HUDEP-2 (cell line): ENCODE measurements at regions not wholly inside any gene's neighbourhood (a gene's known extent, or its start where the extent isn't known, plus 50 kb on each side); places are given as distances from the start of the nearest gene placed in this dataset.

Experiments
- DNase-seq, 76 experiments: peaks; one replicate each; lab custom pipeline; 2025; ENCODE audit not compliant: unreplicated experiment in 76 of 76; lab: John Stamatoyannopoulos, UW

DNA sequence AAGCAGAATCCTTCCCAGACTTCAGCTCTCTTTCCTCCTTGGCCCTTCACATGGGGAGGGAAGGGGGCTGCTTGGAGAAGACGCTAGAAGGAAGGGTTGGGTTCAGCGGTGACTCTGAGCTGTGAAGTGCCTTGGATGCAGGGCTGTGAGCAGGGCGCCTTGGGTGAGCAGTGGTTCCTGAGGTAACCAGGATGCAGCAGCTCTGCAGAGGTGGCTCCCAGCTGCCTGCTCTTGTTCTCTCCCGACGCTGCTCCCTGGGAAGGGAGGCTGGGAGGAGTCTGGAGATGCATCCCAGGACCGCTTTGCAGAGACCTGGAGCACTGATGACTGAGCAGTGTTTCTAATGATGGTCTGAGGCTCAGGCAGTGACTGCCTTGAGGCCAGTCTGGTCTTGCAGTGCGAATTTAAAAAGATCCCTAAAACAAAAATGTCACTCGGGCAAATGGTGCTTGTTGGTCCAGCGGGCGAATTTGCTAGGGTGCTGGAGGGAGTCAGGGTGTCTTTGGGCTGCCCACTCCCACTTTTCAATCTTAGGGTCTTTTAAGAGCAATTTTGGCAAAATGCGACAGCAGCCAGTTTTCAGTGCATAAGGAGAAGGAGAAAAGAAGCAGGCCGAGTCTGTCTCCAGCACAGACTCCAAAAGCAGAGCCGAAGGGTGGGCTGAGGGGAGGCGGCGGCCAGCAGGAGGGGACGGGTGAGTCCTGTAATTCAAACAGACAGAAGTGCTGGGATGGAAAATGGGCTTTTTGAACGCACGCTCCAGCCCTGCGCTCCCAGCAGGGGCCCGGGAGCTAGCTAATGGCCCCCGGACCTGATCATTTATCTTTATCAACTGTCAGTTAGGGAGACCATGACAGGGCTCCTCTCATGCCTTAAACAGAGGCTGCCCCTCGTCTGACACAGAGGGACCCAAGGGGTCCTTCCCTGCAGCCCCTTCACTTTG, 191.2 kb upstream of the SHH start:
- no peak for DNase-seq

DNA sequence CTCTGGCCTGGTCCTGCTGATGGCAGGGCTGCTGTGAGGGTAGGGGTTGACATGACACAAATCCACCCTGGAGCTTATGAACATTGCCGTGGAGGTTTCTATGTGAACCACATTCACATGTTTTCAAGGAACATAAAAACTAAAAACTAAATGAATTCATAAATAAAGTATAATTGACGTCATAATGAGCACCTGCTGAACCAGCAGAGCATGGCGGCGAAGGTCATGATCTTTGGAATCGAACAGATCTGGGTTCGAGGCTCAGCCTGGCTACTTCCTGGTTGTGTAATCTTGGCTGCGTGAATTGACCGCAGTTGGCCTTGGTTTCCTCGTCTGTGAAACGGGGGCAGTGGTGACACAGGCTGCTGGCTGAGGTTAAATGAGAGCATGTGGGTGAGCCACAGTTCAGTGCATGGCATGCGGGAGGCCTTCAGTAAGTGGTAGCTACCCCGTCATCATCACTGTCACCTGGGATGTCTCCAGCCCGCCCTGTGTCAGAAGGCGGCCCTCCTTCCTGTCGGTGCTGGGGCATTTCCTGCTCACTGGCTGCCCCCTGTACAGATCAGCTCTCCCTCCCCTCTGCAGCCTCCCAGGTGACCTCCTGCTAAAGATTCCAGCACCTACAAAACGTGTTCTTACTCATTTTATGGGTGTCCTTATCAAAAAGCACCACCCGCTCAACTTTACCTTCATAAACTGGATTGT, 190.3 kb upstream of the SHH start:
- DNase-seq, result no peak

DNA sequence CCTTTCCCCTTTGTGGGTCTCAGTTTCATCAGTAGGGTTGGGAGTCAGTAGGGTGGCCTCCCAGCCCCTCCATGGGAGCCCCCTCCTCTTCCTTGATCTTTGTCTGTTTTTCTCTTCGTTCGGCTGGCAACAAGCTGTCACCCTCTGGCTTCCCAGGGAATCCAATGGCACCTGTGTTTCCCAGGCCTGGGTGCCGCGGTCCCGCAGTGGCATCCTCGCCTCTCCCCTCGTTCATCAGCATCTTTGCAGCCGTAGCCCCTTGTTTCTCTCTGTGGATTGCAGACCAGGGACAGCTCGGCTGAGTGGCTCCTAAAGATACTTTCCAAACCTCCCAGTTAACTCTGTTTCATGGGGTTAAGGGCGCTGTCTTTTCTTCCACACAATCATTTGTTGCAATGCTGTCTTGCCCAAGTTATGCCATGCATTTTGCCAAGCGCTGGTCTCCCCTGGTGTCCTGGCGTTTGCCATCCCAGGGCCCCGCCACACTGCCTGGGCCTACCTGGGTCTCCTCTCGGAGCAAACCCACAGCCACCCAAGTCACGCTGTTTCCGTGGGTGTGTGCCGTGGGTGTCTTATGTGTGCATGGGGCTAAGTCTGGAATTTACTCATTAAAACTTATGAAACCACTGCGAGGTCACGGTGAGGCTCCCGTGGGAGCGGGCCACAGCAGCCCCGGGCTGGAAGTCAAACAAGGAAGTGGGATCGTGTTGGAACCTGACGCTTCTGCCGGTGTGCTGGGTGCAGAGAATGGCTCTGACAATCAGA, 189.4 kb upstream of the SHH start:
- no peak for DNase-seq

DNA sequence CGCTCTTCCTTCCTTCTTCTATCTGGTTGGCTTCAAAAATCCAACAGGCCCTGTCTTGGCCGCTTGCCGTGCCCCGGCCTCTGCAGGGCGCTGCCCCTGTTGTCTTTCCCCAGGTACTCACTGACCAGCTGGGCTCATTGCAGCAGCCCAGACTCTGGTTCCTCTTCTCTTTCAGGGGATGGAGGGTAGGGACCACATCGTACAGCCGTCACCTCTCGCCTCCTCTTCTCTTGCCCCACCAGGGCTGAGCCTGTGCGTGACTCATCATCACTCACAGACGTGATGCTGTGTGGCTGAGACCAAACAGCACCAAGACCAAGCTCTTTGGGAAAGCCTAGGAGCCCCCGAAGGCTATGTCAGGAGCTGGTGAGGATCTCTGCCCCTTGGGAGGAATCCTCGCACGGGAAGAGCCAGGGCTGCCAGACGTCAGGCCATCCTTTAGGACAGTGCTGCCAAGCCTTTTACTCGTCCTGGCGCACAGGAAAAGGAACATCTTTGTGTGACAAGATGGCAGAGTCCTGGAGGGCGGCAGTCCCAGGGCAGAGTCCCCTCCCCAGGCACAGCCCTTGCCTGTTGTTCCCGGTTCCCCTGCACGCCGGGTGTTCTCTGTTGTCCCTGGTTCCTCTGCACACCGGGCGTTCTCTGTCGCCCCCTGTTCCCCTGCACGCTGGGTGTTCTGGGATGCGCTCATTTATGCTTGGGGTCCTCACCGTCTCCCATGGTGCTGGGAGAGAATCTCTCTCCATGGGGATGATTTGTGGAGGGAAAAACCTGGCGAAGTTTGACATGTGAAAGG, 188.5 kb upstream of the SHH start:
- no peak for DNase-seq

DNA sequence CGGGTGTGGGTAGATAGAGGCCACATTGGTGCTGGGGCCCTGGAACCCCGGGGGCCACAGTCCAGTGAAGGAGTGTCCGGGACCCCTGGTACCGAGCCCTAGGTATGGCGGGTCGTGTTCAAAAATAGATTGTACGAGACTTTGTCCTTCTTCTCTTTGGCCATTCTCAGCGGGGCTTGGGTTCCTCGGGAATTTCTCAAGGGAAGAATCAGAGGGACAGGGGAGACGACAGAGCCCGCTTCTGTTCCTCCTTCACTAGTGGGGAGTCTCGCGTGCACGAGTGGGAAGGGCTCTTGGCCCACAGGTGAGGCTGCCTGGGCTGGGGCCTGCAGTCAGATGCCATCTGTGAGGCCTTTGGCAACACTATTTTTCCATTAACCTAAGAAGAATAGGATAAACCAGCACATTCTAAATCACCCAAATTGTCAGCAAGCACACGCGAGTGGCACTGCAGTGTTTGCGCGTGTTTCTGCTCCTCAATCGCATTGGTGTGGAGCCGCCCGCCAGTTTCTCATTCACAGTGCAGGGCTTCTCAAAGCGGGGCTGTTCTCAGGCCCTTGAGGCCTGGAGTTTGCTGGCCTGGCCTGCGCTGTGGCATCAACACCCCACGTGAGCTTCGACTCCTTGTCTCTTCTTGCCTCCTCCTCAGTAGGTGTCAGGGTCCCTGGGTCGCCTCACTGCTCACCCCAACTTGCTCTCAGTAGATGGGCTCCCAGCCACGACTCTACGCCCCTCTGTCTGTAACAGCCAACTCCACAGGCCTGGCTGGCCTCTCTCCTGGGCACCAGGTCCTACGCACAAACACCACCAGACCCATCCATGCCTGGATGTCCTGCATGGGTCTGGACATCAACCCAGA, 187.6 kb upstream of the SHH start:
- DNase-seq, result no peak

DNA sequence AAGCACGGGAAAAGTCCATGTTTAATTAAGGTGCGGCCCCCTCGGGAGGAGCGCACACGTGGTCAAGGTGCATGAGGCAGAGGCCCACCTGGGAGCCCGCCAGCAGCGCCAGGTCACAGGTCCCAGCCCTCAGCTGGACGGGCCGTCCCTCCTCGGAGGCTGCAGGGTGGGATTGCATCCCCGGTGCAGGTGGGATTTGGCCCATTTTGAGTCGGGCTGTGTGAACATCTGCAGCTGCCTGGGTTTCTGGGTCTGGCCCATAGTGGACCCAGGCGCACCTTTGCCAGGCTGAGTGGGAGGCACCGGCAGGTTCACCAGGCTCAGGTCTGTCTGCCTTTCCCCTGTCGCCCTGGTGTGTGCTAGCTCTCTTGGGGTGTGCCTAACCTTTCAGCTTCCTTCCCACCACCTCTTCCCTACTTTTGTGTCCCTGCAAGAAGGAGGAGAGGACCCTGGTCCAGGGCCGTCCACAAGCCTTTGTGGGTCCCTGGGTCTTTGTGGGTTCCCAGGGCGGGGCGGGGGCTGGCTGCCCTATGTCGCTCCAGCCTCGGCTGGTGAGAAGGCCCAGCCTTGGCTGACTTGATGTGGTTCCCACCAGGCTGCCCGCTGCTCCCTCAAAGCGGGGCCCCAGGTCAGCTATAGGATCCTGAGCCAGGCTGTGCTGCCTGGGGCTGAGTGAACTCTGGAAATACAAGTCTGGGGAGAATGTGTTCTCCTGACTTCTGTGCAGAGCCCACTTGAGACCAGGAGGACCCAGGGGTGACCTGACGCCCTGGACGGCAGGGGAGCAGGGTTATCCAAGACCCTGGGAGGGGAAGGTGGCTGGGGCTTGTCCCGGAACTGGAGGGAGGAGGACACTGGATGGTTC, 186.7 kb upstream of the SHH start:
- no peak for DNase-seq

DNA sequence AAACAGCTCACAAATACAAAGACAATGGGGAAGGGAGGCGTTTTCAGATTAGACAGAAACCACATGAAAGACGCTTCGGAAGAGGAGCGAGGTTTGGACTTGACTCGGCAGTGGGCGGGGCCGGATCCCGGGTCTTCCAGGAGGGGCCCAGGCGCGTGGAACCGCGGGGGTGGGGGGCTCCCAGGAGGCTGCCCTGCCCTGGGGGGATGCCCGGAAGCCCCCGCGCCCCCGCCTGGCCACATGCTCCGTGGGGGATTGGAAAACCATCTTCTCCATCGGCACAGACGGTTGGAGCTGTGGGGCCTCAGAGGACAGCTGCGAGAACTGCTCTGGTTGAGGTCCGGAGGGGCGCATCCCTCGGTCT, 186.0 kb upstream of the SHH start:
- DNase-seq, result no peak

DNA sequence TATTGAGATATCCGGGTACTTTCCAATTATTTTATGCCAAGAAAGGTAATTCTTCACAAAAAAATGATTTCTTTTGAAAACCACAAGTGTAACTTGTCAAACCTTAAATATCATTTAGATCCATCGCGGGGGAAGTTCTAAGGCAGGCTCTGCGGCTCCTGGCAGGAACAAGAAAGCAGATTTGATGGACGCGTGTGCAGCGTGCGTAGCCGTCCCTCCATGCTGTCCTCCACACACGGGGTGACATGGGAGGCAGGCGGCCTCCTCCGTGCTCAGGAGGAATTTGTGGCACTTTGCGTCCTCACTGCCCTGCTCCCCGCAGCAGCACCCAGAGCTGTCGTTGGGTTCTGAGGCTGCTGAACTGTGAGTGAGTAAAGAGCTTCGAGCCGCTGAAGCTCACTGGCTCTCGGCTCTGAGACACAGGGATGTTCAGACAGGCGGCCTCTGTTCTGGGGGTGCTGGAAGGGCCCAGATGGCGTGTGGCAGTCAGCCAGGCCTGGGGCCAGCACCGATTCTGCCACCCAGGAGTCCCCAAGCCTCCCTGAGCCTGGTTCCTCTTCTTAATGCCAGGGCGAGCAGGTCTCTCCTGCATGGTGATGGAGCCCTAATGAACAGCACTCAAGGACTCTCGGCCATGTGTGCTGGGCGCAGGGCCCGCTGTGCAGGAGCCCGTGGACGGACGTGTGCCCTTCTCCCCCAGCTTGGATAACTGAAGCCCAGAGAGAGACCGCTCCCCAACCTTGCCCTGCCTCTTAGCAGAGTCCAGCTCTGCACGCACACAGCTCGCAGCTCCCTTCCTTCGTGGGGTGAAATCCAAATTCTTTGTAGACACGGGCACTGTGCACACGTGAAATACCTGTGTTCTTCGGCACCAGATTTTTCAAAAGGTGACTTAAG, 185.4 kb upstream of the SHH start:
- DNase-seq, result no peak

DNA sequence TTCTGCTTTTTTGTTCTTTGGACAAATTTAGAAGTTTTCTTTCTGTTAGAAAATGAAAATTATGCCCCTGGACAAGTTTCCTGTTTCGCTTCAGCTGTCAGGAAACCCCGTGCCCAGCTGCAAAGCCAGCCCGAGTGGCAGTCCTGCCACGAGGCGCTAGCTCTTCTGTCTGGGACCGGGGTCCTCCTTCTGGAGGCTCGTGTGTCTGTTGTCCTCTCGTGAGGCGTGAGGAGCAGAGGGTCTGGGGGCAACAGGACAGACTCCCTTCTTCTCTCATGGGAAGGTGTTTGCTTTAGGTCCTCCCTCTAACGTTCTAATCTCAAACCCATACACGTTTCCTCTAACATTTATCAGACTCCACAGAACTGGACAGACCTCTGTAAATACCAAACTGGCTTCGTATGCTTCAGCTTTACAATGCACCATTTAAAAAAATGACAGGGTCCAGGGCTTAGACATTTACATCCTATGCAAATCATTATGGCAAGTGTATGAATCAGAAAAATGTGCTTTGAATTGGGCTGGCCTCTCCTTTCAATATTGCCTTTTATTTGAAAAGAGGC, 184.5 kb upstream of the SHH start:
- DNase-seq, result no peak

DNA sequence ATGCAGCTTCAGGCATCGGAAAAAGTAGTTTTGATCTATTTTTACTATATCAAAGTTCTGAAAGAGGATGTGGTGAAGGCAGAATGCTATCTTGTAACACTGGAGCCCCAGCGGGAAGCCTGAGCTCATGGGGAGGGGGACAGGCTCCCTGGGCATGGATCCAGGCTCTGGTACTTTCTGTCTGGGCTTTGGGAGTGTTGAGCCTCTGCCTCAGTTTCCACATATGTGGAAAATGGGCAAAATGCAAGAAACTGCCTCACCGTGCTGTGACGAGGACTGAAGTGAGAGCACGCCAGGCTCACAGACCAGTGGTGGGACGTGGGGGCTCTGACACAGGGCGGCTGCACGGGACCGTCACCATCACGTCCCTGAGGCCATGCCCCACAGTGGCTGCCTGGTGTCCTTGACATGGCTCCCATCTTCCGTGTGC, 182.9 kb upstream of the SHH start:
- DNase-seq, result no peak

DNA sequence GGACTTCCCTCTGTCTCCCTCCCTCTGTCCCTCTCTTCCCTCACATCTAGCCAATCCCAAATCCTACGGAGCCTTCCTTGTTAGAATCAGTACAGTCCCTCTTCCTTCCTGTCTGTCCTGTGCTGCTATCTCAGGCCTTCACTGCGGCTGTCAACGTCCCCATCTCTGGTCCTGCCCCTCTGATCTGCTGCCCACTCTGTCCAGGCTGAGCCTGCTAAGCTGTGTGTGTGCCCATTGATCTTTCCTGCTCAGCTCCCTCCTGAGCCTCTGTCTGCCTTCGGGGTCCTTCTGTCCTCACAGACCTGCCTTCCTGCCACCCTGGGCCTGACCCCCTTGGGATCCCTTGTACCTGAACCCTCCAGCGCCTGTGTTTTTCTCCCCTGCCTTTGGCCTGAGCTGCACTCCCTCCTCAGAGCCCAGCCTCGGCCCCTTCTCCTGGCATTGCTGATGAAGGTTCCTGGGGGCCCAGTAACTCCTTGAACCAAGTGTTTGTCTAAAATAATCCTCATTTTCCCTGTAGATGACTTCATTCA, 182.1 kb upstream of the SHH start:
- DNase-seq, result no peak

DNA sequence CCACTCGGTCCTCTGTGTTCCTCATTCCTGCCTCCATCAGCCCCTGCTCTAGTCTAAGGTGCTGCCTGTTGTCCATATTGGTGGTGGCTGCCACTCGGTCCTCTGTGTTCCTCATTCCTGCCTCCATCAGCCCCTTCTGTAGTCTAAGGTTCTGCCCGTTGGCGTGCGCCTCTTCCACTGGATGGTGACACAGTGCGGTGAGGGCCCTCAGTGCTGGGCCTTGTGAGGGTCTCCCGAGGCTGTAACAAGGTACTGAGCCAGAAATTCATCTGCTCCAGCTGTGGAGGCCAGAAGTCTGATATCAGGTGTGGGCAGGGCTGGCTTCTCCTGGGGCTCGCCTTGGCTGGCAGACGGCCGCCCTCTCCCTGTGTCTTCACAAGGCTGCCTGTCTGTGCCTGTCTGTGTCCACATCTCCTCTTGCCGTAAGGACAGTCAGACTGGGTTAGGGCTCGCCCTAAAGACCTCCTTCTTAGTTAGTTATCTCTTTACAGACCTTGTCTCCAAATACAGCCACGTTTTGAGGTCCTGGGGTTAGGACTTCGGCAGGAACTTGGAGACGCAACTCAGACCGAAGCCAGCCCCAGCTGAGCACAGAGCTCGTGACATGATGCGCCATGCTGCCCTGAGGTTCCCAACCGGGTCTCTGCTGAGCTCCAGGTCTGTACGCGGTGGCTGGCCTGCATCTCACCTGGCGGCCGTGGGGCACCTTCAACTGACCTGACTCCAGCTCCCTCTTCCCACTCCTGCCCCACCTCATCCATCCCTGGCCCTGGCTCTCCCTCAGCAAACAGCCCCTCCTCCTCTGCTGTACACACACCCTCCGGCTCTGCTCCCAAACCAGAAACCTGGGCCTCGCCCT, 181.4 kb upstream of the SHH start:
- no peak for DNase-seq

DNA sequence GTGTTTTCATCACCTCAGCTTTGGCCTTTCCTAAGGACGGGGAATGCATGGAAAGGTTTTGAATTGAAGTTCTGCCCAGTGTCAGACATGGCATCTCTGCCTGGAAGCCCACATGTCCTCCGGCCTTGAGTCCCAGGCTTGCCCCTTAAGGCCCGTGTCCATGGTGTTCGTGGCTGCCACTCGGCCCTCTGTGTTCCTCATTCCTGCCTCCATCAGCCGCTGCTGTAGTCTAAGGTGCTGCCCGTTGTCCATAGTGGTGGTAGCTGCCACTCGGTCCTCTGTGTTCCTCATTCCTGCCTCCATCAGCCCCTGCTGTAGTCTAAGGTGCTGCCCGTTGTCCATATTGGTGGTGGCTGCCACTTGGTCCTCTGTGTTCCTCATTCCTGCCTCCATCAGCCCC, 180.7 kb upstream of the SHH start:
- DNase-seq, result no peak

DNA sequence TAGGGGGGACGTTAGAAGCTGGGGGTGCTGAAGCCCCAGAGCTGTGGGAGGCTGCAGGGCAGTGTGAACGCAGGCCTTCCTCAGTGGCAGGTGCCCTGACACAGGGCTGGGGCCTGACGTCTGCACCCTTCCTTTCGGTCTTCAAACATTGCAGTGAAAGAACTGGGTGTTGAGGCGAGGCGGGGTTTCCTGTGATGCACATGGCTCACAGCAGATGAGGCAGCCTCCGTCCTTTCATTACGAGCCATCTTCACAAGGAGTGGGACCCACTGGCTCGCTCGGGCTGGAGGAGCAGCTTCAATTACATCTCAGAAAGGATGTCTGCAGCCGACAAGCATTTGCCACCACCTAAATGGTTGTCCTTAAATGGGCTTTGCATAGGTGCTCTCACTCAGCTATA, 180.3 kb upstream of the SHH start:
- DNase-seq, result no peak

DNA sequence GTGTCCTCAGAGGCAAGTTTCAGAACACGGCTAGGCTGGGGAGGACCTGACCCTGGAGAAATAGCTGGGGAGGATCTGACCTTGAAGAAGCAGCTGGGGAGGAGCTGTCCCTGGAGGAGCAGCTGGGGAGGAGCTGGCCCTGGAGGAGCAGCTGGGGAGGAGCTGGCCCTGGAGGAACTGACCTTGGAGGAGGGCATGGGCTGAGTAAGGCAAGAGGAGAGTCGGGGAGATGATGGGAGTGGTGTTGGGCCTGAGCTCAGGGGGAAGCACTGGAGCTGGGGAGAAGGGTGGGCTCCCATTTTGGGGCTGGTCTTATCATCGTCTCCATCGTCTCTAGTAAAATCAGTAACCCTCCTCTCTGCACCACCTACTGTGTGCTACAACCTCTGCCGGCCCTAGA, 179.8 kb upstream of the SHH start:
- no peak for DNase-seq

DNA sequence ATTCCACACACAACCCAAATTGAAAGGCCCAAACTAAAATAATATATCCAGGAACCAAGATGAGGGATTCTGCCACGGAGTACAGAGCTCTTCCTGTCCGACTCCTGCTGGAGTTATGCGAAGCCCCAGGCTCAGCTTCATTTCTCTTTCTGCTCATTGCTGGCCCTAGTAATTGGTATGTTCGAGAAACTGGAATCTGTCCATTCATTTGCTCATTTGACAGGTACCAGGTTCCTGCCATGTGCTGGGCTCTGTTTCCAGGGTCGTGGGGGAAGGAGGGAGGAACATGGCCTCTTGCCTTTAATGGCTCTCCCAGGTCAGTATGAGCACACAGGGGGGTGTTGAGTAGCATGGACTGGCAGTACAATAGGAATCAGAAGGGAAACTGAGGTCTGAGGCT, 179.2 kb upstream of the SHH start:
- DNase-seq, result no peak
